ENCODE measurements at regions not wholly inside any gene's neighbourhood (a gene's known extent, or its start where the extent isn't known, plus 50 kb on each side); places are given as distances from the start of the nearest gene placed in this dataset.
A peak's percentile ranks its signal among the peaks of the same experiment; 100 is the strongest.

DNA sequence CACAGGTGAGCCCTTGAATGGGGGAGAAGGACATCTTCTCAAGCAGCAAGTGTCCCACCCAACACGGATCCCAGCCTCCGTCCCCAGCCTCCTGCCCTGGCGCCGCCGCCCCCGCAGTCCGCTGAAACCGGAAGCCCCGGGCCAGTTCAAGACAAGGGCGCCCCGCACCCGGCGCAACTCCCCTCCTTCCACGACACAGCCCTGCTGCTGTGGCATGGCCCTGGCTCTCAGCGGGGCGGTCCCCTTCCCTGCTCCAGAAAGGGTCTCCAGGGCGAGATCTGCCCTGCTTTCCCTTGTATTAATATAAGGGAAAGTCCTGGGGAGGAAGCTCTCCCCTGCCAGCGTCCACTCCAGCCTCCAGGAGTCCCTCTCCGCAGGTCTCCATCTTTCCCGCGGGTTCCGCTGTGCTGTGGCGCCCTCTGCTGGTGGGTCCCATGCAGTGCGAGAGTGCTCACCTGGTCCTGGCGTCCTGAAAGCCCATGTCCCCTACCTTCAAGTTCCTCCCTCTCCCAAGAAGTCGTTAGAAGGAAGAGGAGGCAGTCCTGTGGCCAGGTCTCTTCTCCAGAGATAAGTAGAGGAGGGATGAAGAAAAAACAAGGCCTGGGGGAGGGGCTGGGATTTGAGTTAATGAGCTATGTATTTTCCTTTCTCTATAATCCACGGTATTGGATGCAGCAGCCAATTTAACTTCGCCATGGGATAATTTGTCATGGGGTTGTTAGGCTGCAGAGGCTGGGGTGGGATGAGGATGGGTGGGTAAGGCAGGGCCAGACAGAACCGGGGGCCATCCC lies 176.0 kb downstream of the SMAD2 start (continued):
- TF ChIP-seq CTCF (CRISPR knock-in tag; IDR thresholded peaks at IDR 0.05) (peak; percentile 75), FOSL2 (CRISPR knock-in tag; IDR thresholded peaks at IDR 0.05) (no peak)

- intact Hi-C loops (cut with micrococcal nuclease; ENCODE audit: unreplicated experiment), result no loop called here
- Histone ChIP-seq H3K9me3 (ENCODE audit: low read length) (no peaks in the 10 kb centered on the region), H3K79me2 (ENCODE audit: insufficient read depth, low read length) (no peaks in the 10 kb centered on the region), H4K20me1 (ENCODE audit: insufficient read depth, low read length) (no peaks in the 10 kb centered on the region), H3K27ac (ENCODE audit: extremely low read length, insufficient read depth, low read length) (no peak overlapping the region), H3K4me2 (ENCODE audit: low read depth, low read length) (no peak overlapping the region), H3K9ac (ENCODE audit: insufficient read depth, low read depth, low read length) (no peak overlapping the region), H3K27me3 (ENCODE audit: control insufficient read depth in 1 of 2, insufficient read depth in 2 of 2, low read length in 2 of 2) (peaks cover 1 to 8% of the 10 kb centered on the region in 2 experiments; a peak in 2 of 5 replicates), H3K4me3 (replicated peaks in 1 of 3; ENCODE audit: insufficient read depth in 1 of 3, low read depth in 2 of 3, low read length in 3 of 3) (no peak overlapping the region), H3K4me1 (ENCODE audit: insufficient read depth, low read length) (no peaks in the 10 kb centered on the region), H2AFZ (ENCODE audit: low read length) (no peak overlapping the region), H3K36me3 (replicated peaks in 1 of 2; ENCODE audit: control insufficient read depth in 1 of 2, insufficient read depth in 2 of 2, low read length in 2 of 2) (no peaks in the 10 kb centered on the region)
- in situ Hi-C loops (cut with HindIII; ENCODE audit: extremely low pct_ligation_motif_present, low pct_unique_long_range_greater_than_20kb), result no loop called here
- ChIA-PET POLR2A (no interaction called here), CTCF (ENCODE audit: low intra/inter-chr PET ratio, low total read pairs) (no interaction called here)
- no TSS peak for BruUV-seq (replicated peaks)
- DNase-seq (ENCODE audit: low spot score), result no peak
- no peak for FAIRE-seq
- no peak for ATAC-seq
- 30% methylated on average over 8 of the region's 10 CpGs for WGBS (ENCODE audit: low lambda C conversion rate)
- no peak for TF ChIP-seq ATF7 (IDR thresholded peaks at IDR 0.05)
- no peak for TF ChIP-seq ATF7 (CRISPR knock-in tag; IDR thresholded peaks at IDR 0.05)
- no peak for TF ChIP-seq FLYWCH1 (CRISPR knock-in tag; IDR thresholded peaks at IDR 0.05)
- TF ChIP-seq ZBTB20 (CRISPR knock-in tag; IDR thresholded peaks at IDR 0.05; ENCODE audit: borderline replicate concordance, low read depth), result no peak
- TF ChIP-seq ZNF672 (CRISPR knock-in tag; IDR thresholded peaks at IDR 0.05), result no peak
These were observed 177.4 kb downstream of the SMAD2 start for GRCh38 chr18:47752796-47753645.
